ENCODE measurements at regions not wholly inside any gene's neighbourhood (a gene's known extent, or its start where the extent isn't known, plus 50 kb on each side); places are given as distances from the start of the nearest gene placed in this dataset.

GRCh38 chr17:55964191-55964590, 189.1 kb upstream of the ANKFN1 start:
- TF ChIP-seq CTCF (IDR thresholded peaks at IDR 0.05) (no peak), POLR2A (IDR thresholded peaks at IDR 0.05) (no peak)
